GM18507 (cell line): ENCODE measurements at regions not wholly inside any gene's neighbourhood (a gene's known extent, or its start where the extent isn't known, plus 50 kb on each side); places are given as distances from the start of the nearest gene placed in this dataset.

Experiments
- DNase-seq: peaks from one replicate; pipeline ENCODE4 v3.0.0; 2011; ENCODE audit warnings: low read depth; ENCODE audit not compliant: insufficient read length; ENCODE audit errors: extremely low spot score
- FAIRE-seq: peaks from 2 replicates; lab custom pipeline; 2011; peaks lifted over from hg19 to GRCh38; lab: Jason Lieb, UNC

DNA sequence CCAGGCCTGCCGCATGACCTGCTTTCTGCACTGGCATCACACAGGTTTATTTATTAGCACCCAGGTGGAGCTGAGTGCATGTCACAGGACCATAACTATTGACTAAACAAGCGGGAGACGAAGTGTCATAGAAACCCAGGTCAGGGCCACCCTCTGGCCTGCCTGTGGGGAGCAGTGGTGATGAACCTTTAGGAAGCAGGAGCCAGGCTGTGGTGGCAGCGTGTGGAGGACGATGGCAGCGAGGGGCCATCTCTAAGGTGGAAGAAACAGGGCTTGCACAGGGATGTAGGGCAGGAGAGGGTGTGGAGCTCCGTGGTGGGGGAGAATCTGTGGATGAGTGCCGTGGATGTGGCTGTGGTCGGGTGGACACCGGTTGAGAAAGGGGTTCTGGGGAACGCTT lies 275.3 kb downstream of the TEX29 start:
- no peak for FAIRE-seq
- DNase-seq, result no peak

DNA sequence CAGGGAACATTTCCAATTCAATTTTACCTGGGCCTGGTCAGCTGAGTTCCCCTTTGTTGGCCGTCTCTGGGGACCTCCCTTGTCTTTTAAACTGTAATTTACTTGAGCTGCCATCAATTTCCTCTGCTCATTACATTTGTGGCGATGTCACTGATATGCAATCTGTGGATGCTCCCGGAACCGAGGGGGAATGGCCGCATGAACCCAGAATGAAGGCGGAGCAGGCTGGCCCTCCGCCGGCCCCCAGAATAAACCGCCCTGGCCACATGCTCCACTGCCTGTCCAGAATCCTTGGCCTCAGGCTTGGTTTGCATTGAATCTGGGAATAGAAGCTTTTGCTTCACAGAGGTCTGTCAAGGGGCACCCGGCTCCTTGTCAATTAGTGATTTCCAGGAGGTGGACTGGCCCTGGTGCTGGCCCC lies 276.8 kb downstream of the TEX29 start:
- DNase-seq (no peak), FAIRE-seq (no peak)

DNA sequence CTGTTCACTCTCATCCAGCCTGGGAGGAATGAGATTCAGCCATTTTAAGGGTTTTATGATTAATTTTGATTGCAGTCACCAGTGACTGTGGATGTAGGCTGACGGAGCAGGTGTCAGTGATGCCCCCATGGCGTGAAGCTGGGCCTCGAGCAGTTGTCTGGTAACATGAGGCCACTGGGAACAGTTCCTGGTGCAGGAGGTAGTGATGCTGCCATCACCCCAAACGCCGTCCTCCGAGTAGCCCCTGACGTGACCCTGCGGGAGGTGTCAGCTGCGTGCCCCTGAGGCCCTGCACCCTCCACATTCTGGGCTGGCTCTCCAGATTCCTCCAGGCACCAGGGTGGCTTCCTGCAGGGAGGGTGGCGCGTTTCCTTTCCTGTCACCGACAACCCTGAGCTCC lies 277.2 kb downstream of the TEX29 start:
- FAIRE-seq, result no peak
- no peak for DNase-seq

DNA sequence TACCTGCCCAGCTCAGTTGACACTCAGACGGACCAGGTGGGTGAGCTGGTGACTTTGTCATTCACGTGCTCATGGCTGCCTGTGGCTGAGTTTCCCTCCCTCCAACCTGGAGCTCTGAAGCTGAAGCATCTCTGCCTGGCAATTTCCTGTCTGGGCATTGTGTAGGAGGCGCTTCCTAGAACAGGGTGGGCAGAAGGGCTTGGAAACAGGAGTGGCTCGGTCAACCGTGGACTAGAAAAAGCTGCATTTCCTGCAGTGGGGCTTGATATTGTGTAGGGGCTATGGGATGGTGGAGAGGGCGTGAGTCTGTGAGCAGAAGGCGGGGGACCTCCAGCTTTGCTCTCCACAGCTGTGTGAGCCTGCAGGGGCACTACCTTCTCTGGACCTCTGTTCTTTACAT lies 278.3 kb downstream of the TEX29 start:
- DNase-seq, result no peak
- FAIRE-seq, result no peak

DNA sequence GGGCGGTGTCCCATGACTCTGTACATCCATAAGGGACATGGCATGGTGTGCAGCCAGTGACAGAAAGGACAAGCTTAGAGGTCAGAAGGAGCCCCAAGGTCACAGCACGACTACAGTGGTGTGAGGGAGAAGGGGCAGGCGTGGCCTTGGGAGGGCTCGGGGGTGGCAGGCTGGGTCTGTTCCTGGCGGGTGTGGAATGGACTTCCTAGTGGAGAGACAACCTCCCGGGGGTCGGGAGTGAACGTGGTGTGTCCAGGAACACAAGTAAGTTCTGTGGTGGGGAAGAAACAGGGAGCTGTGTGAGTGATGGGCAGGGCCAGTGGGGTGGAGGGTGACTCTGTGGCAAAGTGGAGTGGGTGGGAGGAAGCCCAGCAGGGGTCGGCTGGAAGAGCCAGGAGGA lies 279.3 kb downstream of the TEX29 start:
- FAIRE-seq (no peak), DNase-seq (no peak)

DNA sequence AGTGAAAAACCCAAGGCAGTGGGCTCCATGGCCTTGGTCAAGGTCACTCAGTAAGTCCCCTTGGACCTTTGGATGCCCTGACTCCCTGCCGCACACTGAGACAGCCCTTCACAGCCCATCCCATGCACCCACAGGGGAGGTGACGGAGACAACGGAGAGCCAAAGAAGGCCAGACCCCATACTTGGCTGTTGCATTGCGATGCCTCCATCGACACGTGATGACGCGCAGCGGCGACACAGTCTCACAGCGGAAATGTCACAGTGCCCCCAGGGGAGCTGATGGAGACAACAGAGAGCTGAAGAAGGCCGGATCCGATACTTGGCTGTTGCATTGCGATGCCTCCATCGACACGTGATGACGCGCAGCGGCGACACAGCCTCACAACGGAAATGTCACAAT lies 282.4 kb downstream of the TEX29 start:
- no peak for FAIRE-seq

DNA sequence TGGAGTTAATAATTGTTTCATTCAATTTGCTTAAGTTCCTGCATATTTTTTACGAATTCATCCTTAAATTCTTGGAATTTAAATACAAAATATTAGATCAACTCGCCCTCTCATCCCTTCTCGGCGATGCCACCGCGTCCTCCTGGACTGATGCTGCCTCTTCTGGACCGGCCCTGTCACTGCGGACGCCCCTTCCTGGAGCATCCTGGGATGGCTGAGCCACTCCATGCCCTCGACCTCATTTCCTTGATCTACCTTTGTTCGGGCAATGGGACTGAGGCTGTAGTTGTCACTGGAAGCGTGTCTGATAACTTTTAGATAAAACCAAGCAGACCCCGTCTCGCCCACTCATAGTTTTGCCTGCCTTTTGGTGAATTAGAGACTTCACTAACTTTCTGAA lies 283.7 kb downstream of the TEX29 start:
- FAIRE-seq (no peak), DNase-seq (no peak)

More for the DNA sequence above, 282.4 kb downstream of the TEX29 start:
- DNase-seq, result no peak

DNA sequence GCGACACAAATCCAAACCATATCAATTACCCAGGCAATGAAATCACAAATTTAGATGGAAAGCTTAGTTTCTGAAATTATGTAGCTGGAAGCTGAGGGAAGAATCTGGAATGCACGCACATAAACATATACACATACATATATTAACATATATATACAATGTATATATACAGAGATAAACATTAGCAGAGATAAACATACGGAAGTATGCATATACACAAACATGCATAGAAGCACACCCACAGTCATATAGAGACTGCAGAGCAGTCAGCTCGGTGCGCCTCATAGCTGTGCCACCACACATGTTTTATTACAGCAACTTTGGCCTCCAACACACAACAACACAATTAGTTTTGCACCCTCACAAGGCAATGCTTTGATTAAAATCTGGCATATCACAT lies 288.1 kb downstream of the TEX29 start:
- FAIRE-seq, result no peak

DNA sequence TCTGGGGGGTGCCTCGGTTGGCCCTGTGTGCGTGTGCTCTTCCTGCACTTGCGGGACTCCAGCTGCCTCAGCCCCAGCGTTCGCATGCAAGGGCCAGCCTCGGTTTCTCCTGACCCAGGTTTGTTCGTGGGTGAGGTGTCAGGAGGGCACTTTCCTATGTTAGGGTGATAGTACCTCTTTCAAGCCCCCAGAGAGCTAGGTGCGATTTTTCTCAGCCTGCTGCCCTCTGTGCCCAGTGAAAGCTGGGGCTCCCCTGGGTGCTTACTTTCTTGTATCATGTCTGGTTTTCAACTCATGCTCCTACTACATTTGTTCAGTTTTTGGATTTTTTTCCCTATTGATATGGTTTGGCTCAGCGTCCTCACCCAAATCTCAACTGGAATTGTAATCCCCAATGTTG lies 289.2 kb downstream of the TEX29 start:
- DNase-seq (no peak), FAIRE-seq (no peak)

More for the DNA sequence above, 288.1 kb downstream of the TEX29 start:
- no peak for DNase-seq

DNA sequence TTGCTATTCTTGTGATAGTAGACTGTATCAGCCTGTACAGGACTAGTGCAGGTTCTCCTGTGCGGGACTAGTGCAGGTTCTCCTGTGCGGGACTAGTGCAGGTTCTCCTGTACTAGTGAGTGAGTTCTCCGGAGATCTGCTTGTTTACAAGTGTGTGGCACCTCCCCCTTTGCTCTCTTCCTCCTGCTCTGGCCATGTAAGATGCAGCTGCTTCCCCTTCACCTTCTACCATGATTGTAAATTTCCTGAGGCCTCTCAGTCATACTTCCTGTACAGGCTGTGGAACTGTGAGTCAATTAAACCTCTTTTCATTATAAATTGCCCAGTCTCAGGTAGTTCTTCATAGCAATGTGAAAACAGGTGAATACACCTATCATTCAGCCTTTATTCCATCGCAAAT lies 289.6 kb downstream of the TEX29 start:
- DNase-seq (no peak), FAIRE-seq (no peak)

DNA sequence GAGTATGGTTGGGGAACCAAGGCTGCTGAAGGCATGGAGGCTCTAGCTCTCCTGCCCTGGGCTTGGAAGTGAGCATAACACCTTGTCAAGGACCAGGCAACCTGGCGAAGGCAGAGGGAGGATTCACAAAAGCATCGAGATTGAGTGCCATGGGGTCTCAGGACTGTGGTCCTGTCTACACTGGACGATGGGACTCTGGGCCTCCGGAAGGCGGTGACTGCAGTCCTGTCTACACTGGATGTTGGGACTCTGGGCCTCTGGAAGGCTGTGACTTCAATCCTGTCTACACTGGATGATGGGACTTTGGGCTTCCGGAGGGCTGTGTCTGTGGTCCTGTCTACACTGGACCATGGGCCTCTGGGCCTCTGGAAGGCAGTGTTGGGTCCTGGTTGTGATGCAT lies 290.4 kb downstream of the TEX29 start:
- DNase-seq (no peak), FAIRE-seq (no peak)

DNA sequence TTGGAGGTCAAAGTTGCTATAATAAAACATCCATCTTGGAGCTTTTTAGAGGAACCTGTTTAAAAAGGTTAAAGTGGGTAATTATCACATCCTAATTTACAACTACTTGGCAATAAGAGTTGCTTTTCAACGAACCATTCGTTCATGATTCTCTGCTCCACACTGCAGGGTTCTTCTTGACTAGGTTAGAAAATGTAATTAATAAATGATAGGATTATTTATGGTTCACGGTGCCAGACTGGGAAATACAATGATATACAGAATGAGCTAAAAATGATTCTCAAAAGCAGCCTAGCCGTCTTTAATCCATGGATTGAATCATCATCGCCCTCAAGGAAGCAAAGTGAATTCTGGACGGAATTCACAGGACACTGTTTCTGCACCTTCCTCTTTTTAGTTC lies 291.2 kb downstream of the TEX29 start:
- FAIRE-seq, result no peak
- no peak for DNase-seq

DNA sequence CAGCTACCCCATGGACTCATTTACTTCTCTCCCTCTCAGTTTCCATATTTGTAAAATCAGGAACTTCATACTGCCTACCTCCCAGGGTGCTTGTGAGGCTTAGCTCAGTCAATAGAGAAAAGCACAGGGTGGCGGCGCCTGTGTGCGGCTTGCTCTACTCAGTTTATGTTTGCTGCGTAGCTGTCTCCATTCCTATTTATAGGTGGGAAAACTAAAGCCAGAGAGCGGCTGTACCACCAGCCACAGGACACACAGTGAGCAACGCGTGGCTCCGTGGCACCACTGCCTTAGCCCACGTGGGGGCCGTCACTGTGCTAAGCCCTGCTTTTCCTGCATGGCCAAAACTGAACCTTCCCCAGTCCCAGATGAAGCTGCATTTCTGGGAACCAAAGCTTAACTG lies 292.4 kb downstream of the TEX29 start:
- FAIRE-seq (no peak), DNase-seq (no peak)

DNA sequence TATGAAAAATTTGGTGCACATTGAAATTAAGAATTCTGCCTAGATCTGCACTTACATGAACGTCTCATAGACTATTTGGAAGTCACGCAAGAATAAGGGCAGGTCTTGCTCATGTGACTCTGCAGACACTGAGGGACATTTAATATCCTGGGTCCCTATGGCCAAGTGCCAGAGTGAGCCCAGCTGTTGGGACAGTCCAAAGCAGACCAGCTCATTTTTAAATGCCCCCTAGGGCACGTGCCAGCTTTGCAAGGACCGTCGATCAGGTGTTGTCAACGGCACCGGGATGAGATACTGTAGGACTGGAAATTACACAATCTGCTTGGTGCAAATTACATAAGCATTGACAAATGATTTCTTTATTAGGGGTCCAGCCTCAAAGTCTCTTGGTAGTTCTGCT lies 293.6 kb downstream of the TEX29 start:
- FAIRE-seq, result no peak
- DNase-seq, result no peak

DNA sequence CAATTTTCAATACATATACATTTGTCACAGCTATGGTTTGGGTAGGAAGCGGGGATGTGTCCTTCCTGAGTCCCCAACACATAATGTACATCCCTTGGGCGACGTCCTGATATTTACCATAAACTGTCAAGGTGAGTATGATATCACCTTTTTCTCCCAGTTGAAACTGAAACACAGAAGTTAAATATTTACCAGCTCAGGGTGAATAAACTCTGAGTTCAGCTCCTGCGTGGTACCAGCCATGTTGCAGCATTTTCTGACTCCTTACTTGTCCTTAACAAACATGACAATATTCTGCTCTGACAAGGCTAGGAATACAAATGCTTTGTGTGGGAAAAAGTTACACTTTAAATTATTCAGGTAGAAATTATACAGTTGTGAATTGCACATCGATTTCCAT lies 294.2 kb downstream of the TEX29 start:
- no peak for FAIRE-seq
- DNase-seq, result no peak

DNA sequence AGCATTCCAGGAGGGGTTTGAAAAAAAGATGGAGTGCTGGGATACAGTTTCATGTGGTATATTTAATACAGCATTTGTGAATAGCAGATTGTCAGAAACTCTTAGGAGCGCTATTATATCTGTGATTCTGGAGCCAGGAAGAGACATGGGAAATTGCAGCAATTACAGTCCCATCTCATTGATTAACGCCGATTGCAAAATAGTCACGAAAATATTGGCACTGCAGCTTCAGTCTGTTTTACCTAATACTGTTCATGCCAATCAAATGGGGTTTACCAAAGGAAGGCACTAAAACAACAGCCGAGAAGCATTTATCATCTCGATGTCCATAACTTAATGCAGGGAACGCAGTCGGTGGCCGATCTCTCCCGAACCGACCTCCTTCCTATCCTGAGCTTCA lies 295.8 kb downstream of the TEX29 start:
- DNase-seq (no peak), FAIRE-seq (no peak)

DNA sequence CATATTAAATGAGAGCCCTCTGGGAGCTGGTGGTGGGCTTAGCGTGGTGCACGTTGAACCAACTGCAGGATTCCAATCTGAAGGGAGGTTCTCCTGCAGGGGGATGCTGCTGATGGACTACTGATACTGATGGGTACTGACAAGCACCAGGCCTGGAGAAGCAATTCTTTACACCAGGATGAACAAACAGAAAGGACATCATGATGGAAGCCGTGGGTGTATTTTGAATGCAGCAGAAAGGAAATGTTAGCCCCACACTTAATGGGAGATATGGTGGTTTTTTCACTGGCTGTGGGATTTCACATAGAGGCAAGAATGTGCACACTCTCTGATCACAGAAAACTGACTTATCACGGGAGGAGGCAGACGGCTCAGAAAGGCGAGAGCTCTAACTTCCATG lies 299.7 kb downstream of the TEX29 start:
- DNase-seq, result no peak
- FAIRE-seq, result no peak

DNA sequence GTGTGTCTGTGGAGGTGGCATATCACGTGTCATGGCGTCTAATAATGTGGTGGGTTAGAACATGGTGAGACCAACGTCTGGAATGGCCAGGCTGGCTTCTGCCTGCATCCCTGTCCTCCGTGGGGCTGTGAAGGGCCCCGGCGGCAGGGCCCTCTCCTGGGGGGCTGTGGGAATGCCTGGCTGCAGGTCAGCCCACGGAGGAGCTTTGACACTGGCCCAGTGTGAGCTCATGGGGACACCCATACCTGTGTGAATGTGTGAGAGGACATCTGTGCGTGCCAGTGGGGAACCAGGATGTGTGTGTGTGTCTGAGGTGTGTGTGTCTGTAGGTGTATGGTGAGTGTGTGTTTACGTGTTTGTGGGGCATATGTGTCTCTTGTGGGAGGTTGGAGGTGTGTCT lies 300.1 kb downstream of the TEX29 start:
- DNase-seq (no peak), FAIRE-seq (no peak)

DNA sequence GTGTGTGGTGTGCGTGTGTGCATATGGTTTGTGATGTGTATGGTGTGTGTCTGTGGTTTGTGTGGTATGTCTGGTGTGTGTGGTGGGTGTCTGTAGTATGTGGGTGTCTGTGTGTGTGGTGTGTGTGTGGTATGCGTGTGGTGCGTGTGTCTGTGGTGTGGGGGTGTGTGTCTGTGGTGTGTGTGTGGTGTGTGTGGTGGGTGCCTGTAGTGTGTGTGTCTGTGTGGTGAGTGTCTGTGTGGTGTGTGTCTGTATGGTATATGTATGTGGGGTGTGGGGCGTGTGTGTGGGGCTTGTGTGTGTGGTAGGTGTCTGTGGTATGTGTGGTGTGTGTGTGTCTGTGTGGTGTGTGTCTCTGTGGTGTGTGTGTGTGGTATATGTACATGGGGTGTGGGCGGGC lies 300.7 kb downstream of the TEX29 start:
- FAIRE-seq (no peak), DNase-seq (no peak)

DNA sequence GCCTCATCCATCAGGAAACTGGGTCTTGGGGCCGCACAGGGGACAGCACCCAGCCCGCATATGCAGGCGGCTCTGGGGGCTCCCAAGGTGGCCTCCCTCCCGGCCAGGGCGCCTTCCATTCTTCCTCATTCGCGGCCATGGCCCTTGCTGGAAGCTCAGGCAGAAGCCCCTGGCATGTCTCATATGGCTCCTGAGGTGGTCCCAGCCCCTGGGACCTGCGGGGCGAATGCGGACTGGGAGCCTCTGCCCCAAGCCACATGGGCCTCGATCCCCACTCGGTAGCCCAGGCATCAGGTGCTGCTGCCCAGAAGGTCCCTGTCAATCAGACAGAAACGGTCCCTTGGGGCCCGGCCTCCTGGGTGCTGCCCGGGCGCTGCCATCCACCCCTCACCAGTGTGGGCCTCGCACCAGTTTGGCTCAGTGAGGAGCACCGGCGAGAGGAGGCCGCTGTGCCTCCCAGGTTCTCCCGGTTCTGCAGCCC lies 301.6 kb downstream of the TEX29 start:
- FAIRE-seq, result no peak

DNA sequence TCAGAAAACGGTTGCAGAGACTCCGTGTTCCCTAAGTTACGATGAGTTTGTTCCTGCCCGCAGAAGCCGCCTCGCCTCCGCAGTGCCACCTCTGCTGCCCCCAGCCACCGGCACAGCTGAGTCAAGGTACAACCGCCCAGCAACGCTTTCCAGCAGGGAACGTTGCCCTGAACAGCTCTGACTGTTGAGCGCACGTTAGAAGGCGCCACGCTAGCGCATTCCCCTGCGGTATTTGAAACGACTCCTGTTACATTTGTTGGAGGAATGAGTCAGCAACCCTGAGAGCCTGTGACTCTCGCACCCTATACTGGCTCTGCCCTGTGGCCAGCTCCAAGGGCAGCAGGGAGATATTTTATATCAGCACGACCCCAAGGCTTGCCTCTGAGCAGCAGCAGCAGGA lies 302.8 kb downstream of the TEX29 start:
- FAIRE-seq (no peak), DNase-seq (no peak)

More for the DNA sequence above, 301.6 kb downstream of the TEX29 start:
- no peak for DNase-seq

DNA sequence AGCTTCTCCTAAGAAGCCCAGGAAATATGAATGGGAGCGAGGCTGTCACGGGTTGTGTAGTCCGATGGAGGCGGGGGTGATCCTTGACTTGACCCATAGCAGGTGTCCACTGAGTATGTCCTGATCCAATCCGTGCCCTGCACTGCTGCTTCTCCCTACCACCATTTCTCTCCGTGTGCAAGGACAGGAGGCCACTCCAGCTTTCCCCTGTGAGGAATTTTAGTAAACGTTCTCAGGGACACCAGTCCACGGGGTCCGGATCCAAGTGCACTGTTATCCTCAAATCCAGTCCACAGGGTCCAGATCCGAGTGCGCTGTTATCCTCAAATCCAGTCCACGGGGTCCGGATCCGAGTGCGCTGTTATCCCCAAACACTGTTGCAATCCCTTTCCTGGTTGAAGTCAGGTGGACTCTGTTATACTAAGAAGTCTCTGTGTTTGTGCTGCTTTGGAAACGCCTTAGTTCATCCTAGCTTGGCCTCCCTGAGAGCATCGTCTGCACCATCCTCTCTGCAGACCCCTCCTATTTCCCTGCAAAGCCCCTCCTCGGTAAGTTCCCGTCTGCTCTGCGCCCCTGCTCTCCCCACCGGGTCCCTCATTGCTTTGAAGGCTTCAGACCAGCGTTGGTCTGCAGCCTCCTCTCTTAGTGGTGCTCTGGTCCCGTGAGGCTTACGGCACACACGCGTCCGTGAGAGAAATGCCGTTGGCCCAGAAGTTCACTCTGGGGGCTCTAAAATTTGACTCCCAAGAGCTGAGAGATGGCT lies 303.5 kb downstream of the TEX29 start:
- FAIRE-seq (no peak), DNase-seq (no peak)
